Muscle layer of colon (tissue), 2 donors: ENCODE measurements at regions not wholly inside any gene's neighbourhood (a gene's known extent, or its start where the extent isn't known, plus 50 kb on each side); places are given as distances from the start of the nearest gene placed in this dataset.

Experiments
- H3K27ac ChIP-seq: one replicate; pipeline ENCODE4 v1.7.0; 2013; ENCODE audit warnings: low read depth, mild to moderate bottlenecking, low read length, moderate library complexity
- H3K27me3 ChIP-seq, 2 donors: one replicate each; pipeline ENCODE4 v1.7.0; 2013; ENCODE audit warnings: low read length in 2 of 2, mild to moderate bottlenecking in 2 of 2; ENCODE audit not compliant: insufficient read depth in 2 of 2, control insufficient read depth in 1 of 2
- H3K36me3 ChIP-seq: one replicate; pipeline ENCODE4 v1.7.0; 2013; ENCODE audit warnings: mild to moderate bottlenecking, low read length; ENCODE audit not compliant: insufficient read depth
- H3K4me1 ChIP-seq: one replicate; pipeline ENCODE4 v1.7.0; 2013; ENCODE audit warnings: mild to moderate bottlenecking, low read length; ENCODE audit not compliant: insufficient read depth
- H3K4me3 ChIP-seq, 2 donors: one replicate each; pipeline ENCODE4 v1.7.0; 2013; ENCODE audit warnings: low read length in 2 of 2, low read depth in 1 of 2, mild to moderate bottlenecking in 1 of 2, moderate library complexity in 1 of 2
- H3K9ac ChIP-seq: one replicate; pipeline ENCODE4 v1.7.0; 2013; ENCODE audit warnings: low read length
- H3K9me3 ChIP-seq: one replicate; pipeline ENCODE4 v1.7.0; 2013; ENCODE audit warnings: mild to moderate bottlenecking, low read length
- donor health status: abdominal sarcoma.
- donor health status: Adenocarcinoma of cecum.

- no peaks in the 10 kb centered on the region for H3K27me3 ChIP-seq
- no peak overlapping the region for H3K9ac ChIP-seq
- H3K4me1 ChIP-seq: peaks cover 2% of the 10 kb centered on the region
- no peak overlapping the region for H3K27ac ChIP-seq
- H3K9me3 ChIP-seq: no peaks in the 10 kb centered on the region
- H3K36me3 ChIP-seq: no peaks in the 10 kb centered on the region
- no peak overlapping the region for H3K4me3 ChIP-seq
Observed at GRCh38 chr1:55860326-55860725, 645.2 kb upstream of the USP24 start.

- H3K4me1 ChIP-seq: peaks cover 4% of the 10 kb centered on the region
- H3K36me3 ChIP-seq: no peaks in the 10 kb centered on the region
- no peaks in the 10 kb centered on the region for H3K9me3 ChIP-seq
- H3K27ac ChIP-seq: no peak overlapping the region
- no peaks in the 10 kb centered on the region for H3K27me3 ChIP-seq
- no peak overlapping the region for H3K4me3 ChIP-seq
- H3K9ac ChIP-seq: no peak overlapping the region
Observed at GRCh38 chr1:55854911-55855310, 639.7 kb upstream of the USP24 start.

- H3K27me3 ChIP-seq: no peaks in the 10 kb centered on the region
- no peaks in the 10 kb centered on the region for H3K9me3 ChIP-seq
- no peak overlapping the region for H3K4me3 ChIP-seq
- no peak overlapping the region for H3K27ac ChIP-seq
- no peak overlapping the region for H3K9ac ChIP-seq
- H3K4me1 ChIP-seq: no peaks in the 10 kb centered on the region
- no peaks in the 10 kb centered on the region for H3K36me3 ChIP-seq
Observed at GRCh38 chr1:55848906-55849305, 633.7 kb upstream of the USP24 start.

- no peak overlapping the region for H3K27ac ChIP-seq
- H3K27me3 ChIP-seq: no peaks in the 10 kb centered on the region
- no peaks in the 10 kb centered on the region for H3K4me1 ChIP-seq
- H3K4me3 ChIP-seq: no peak overlapping the region
- no peak overlapping the region for H3K9ac ChIP-seq
- no peaks in the 10 kb centered on the region for H3K9me3 ChIP-seq
- H3K36me3 ChIP-seq: no peaks in the 10 kb centered on the region
Observed at GRCh38 chr1:55846051-55846450, 630.9 kb upstream of the USP24 start.

GRCh38 chr1:55844322-55844721 is 629.2 kb upstream of the USP24 start:
- H3K36me3 ChIP-seq: no peaks in the 10 kb centered on the region
- H3K9ac ChIP-seq: no peak overlapping the region
- H3K4me1 ChIP-seq: no peaks in the 10 kb centered on the region
- no peaks in the 10 kb centered on the region for H3K27me3 ChIP-seq
- H3K9me3 ChIP-seq: no peaks in the 10 kb centered on the region
- no peak overlapping the region for H3K4me3 ChIP-seq
- no peak overlapping the region for H3K27ac ChIP-seq

- Histone ChIP-seq H3K4me3 (no peak overlapping the region), H3K27me3 (no peaks in the 10 kb centered on the region), H3K9ac (no peak overlapping the region), H3K4me1 (peaks cover 4% of the 10 kb centered on the region), H3K27ac (no peak overlapping the region), H3K36me3 (no peaks in the 10 kb centered on the region), H3K9me3 (no peaks in the 10 kb centered on the region)
Observed at GRCh38 chr1:55839626-55840025, 624.5 kb upstream of the USP24 start.

- Histone ChIP-seq H3K4me1 (peaks cover 6% of the 10 kb centered on the region), H3K36me3 (no peaks in the 10 kb centered on the region), H3K27ac (no peak overlapping the region), H3K9ac (no peak overlapping the region), H3K4me3 (no peak overlapping the region), H3K27me3 (no peaks in the 10 kb centered on the region), H3K9me3 (no peaks in the 10 kb centered on the region)
Observed at GRCh38 chr1:55839221-55839620, 624.1 kb upstream of the USP24 start.

GRCh38 chr1:55836086-55836485 is 620.9 kb upstream of the USP24 start:
- Histone ChIP-seq H3K4me1 (peaks cover 21% of the 10 kb centered on the region), H3K27me3 (no peaks in the 10 kb centered on the region), H3K4me3 (no peak overlapping the region), H3K36me3 (no peaks in the 10 kb centered on the region), H3K27ac (no peak overlapping the region), H3K9ac (no peak overlapping the region), H3K9me3 (no peaks in the 10 kb centered on the region)

GRCh38 chr1:55833529-55834091 is 618.4 kb upstream of the USP24 start:
- Histone ChIP-seq H3K36me3 (no peaks in the 10 kb centered on the region), H3K27me3 (no peaks in the 10 kb centered on the region), H3K27ac (no peak overlapping the region), H3K9me3 (no peaks in the 10 kb centered on the region), H3K4me1 (peaks cover 21% of the 10 kb centered on the region), H3K4me3 (no peak overlapping the region), H3K9ac (no peak overlapping the region)

DNA sequence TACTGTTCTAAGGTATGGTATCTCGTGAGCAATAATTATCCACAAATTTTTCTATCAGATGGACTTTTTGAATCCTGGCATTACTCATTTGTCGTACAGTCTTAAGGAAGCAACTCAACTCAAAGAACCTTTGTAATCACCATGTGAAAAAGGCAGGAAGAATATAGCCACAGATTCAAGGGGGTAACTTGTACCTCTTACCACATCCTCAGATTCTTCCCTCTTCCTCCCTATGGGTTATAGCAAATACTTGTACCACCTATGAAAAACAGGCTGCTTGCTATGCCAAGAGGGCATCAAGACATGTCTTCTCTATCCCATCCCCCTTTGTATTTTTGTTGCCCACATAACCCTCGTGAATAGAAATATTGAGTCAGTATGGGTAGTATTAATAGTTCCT is 616.6 kb upstream of the USP24 start:
- no peak overlapping the region for H3K4me3 ChIP-seq
- peaks cover 21% of the 10 kb centered on the region for H3K4me1 ChIP-seq
- no peak overlapping the region for H3K9ac ChIP-seq
- H3K9me3 ChIP-seq: no peaks in the 10 kb centered on the region
- no peaks in the 10 kb centered on the region for H3K36me3 ChIP-seq
- no peaks in the 10 kb centered on the region for H3K27me3 ChIP-seq
- no peak overlapping the region for H3K27ac ChIP-seq

GRCh38 chr1:55828044-55828443 is 612.9 kb upstream of the USP24 start:
- Histone ChIP-seq H3K9me3 (no peaks in the 10 kb centered on the region), H3K4me3 (no peak overlapping the region), H3K27me3 (no peaks in the 10 kb centered on the region), H3K4me1 (peaks cover 12% of the 10 kb centered on the region), H3K27ac (no peak overlapping the region), H3K36me3 (no peaks in the 10 kb centered on the region), H3K9ac (no peak overlapping the region)

GRCh38 chr1:55827350-55827749 is 612.2 kb upstream of the USP24 start:
- Histone ChIP-seq H3K9ac (no peak overlapping the region), H3K9me3 (no peaks in the 10 kb centered on the region), H3K4me3 (no peak overlapping the region), H3K4me1 (peaks cover 8% of the 10 kb centered on the region), H3K36me3 (no peaks in the 10 kb centered on the region), H3K27me3 (no peaks in the 10 kb centered on the region), H3K27ac (no peak overlapping the region)
